GM18868 (cell line): ENCODE measurements at regions not wholly inside any gene's neighbourhood (a gene's known extent, or its start where the extent isn't known, plus 50 kb on each side); places are given as distances from the start of the nearest gene placed in this dataset.
"Not testable (repeated sequence)": the region's sequence is repeated elsewhere in the genome, so short reads cannot be mapped to it uniquely, and the experiment has no call there.

ENCODE experiments used
- ATAC-seq: cut with Tn5 transposase; IDR thresholded peaks from one replicate; pipeline ENCODE4 v1.9.1; 2021; ENCODE audit warnings: mild to moderate bottlenecking, moderate library complexity; ENCODE audit not compliant: unreplicated experiment

- ATAC-seq: no peak
Measured at GRCh38 chr13:71018544-71018943, 848.5 kb downstream of the DACH1 start.

- ATAC-seq: no peak
Measured at GRCh38 chr13:71017607-71018006, 849.4 kb downstream of the DACH1 start.

GRCh38 chr13:71015516-71015915 is 851.5 kb downstream of the DACH1 start:
- ATAC-seq: no peak

- no peak for ATAC-seq
Measured at GRCh38 chr13:71015021-71015420, 852.0 kb downstream of the DACH1 start.

- no peak for ATAC-seq
Measured at GRCh38 chr13:71005919-71006318, 861.1 kb downstream of the DACH1 start.

- ATAC-seq: no peak
Measured at GRCh38 chr13:70995338-70995737, 871.7 kb downstream of the DACH1 start.

GRCh38 chr13:70994191-70994590 is 872.8 kb downstream of the DACH1 start:
- no peak for ATAC-seq

GRCh38 chr13:70987043-70987442 is 878.8 kb upstream of the KLHL1 start:
- ATAC-seq: no peak

GRCh38 chr13:70985371-70985770 is 877.1 kb upstream of the KLHL1 start:
- no peak for ATAC-seq

- not testable (repeated sequence) for ATAC-seq
Measured at GRCh38 chr13:70981219-70981618, 873.0 kb upstream of the KLHL1 start.

- no peak for ATAC-seq
Measured at GRCh38 chr13:70969321-70969720, 861.1 kb upstream of the KLHL1 start.

- ATAC-seq: no peak
Measured at GRCh38 chr13:70967564-70967963, 859.3 kb upstream of the KLHL1 start.

- no peak for ATAC-seq
Measured at GRCh38 chr13:70964874-70965273, 856.6 kb upstream of the KLHL1 start.

- peak; percentile 42 for ATAC-seq
Measured at GRCh38 chr13:70964124-70964523, 855.9 kb upstream of the KLHL1 start.

- ATAC-seq: peak; percentile 66
Measured at GRCh38 chr13:70960841-70961443, 852.7 kb upstream of the KLHL1 start.

GRCh38 chr13:70959035-70959775 is 851.0 kb upstream of the KLHL1 start:
- no peak for ATAC-seq

GRCh38 chr13:70955887-70956286 is 847.6 kb upstream of the KLHL1 start:
- no peak for ATAC-seq

GRCh38 chr13:70950664-70951063 is 842.4 kb upstream of the KLHL1 start:
- no peak for ATAC-seq

GRCh38 chr13:70945506-70945905 is 837.3 kb upstream of the KLHL1 start:
- ATAC-seq: no peak

GRCh38 chr13:70941454-70941853 is 833.2 kb upstream of the KLHL1 start:
- no peak for ATAC-seq

- ATAC-seq: no peak
Measured at GRCh38 chr13:70938462-70938861, 830.2 kb upstream of the KLHL1 start.

GRCh38 chr13:70932511-70932910 is 824.3 kb upstream of the KLHL1 start:
- no peak for ATAC-seq
